HCT116 (cell line): ENCODE measurements at regions not wholly inside any gene's neighbourhood (a gene's known extent, or its start where the extent isn't known, plus 50 kb on each side); places are given as distances from the start of the nearest gene placed in this dataset.

Source experiments
- ATAC-seq: fragments of 200-7000 bp; cut with Tn5 transposase; 2 replicates; pipeline ENCODE4 v1.9.1; 2020; ENCODE audit warnings: mild to moderate bottlenecking, moderate library complexity
- BruUV-seq: library from RNA; stranded (reverse); fragments of 400-500 nt; replicated peaks from 2 replicates; lab custom pipeline; 2021; lab: Mats Ljungman, UMichigan
- CTCF ChIA-PET: fragments of 300-600 bp; sonication (Branson Sonifier 250); formaldehyde crosslinking; loops from one replicate; lab custom pipeline; 2021; ENCODE audit warnings: antibody characterized with exemption; lab: Charles Lee
- POLR2A ChIA-PET: fragments of 300-600, 350-600 bp; sonication (Branson Sonifier 250); formaldehyde crosslinking; loops from one replicate; lab custom pipeline; 2021; ENCODE audit warnings: antibody characterized with exemption; lab: Charles Lee
- RAD21 ChIA-PET, 2 experiments: fragments of 300-600 bp; sonication (Branson Sonifier 250); formaldehyde crosslinking; loops; one replicate each; lab custom pipeline; 2023; ENCODE audit warnings: low total read pairs in 2 of 2; ENCODE audit not compliant: uncharacterized antibody in 2 of 2, unreplicated experiment in 2 of 2, low non-redundant PET in 1 of 2; lab: Charles Lee
- DNase-seq: peaks from one replicate; pipeline ENCODE4 v3.0.0-alpha.2; 2010; ENCODE audit warnings: low read depth, low spot score
- H2AFZ ChIP-seq: fragments of 200-600 bp; shearing (Covaris generic), sonication (generic); 2 replicates; pipeline ENCODE4 v1.6.1; 2017; ENCODE audit warnings: low read depth, mixed run types, mixed read lengths, antibody characterized with exemption, low read length; ENCODE audit not compliant: poor library complexity, severe bottlenecking
- H3K27ac ChIP-seq: 2 replicates; pipeline ENCODE4 v1.5.1; 2012; ENCODE audit warnings: low read depth, low read length
- H3K27me3 ChIP-seq: fragments of 200-600 bp; sonication (generic); 2 replicates; pipeline ENCODE4 v1.6.1; 2016; ENCODE audit warnings: mixed run types, low read length, mixed read lengths; ENCODE audit not compliant: insufficient read depth
- H3K36me3 ChIP-seq, 2 experiments: fragments of 200-500 bp in 1 of 2; fragments of 200-600 bp in 1 of 2; sonication (Bioruptor generic) in 1 of 2; sonication (generic) in 1 of 2; 2 replicates each; pipeline versions ENCODE4 v1.5.1 to v1.6.1; 2014 to 2016; ENCODE audit warnings: low read length in 2 of 2, inconsistent platforms in 1 of 2, mixed read lengths in 1 of 2, mixed run types in 1 of 2; ENCODE audit not compliant: insufficient read depth in 2 of 2, control insufficient read depth in 1 of 2
- H3K4me1 ChIP-seq, 2 experiments: fragments of 200-600 bp in 1 of 2; sonication (generic) in 1 of 2; 2 replicates each; pipeline versions ENCODE4 v1.5.1 to v1.6.1; 2012 to 2017; ENCODE audit warnings: low read length in 2 of 2, inconsistent platforms in 1 of 2, mild to moderate bottlenecking in 1 of 2, mixed read lengths in 1 of 2, mixed run types in 1 of 2, moderate library complexity in 1 of 2; ENCODE audit not compliant: insufficient read depth in 2 of 2, control insufficient read depth in 1 of 2
- H3K4me2 ChIP-seq: fragments of 200-600 bp; sonication (generic); 2 replicates; pipeline ENCODE4 v1.6.1; 2017; ENCODE audit warnings: mixed run types, low read length, mixed read lengths
- H3K4me3 ChIP-seq, 2 experiments: fragments of 200-600 bp in 1 of 2; sonication (generic) in 1 of 2; replicated peaks in 1 of 2; 2 replicates each; pipeline ENCODE4 v1.5.1; 2011 to 2016; ENCODE audit warnings: low read length in 2 of 2, control low read depth in 1 of 2, low read depth in 1 of 2, mild to moderate bottlenecking in 1 of 2, mixed read lengths in 1 of 2, mixed run types in 1 of 2
- H3K79me2 ChIP-seq: fragments of 200-600 bp; sonication (generic); 2 replicates; pipeline ENCODE4 v1.6.1; 2017; ENCODE audit warnings: mild to moderate bottlenecking, mixed run types, low read length, moderate library complexity, mixed read lengths; ENCODE audit not compliant: insufficient read depth
- H3K9ac ChIP-seq: fragments of 200-600 bp; sonication (generic); 2 replicates; pipeline ENCODE4 v1.6.1; 2016; ENCODE audit warnings: low read length, mixed read lengths
- H3K9me2 ChIP-seq: fragments of 200-600 bp; sonication (generic), shearing (Covaris generic); 2 replicates; pipeline ENCODE4 v1.6.1; 2017; ENCODE audit warnings: mixed run types, mild to moderate bottlenecking, moderate library complexity; ENCODE audit not compliant: insufficient read depth
- H3K9me3 ChIP-seq, 2 experiments: fragments of 200-500 bp in 1 of 2; fragments of 200-600 bp in 1 of 2; sonication (Bioruptor generic) in 1 of 2; sonication (generic) in 1 of 2; 2 replicates each; pipeline ENCODE4 v1.6.1; 2014 to 2017; ENCODE audit warnings: low read length in 2 of 2, mixed read lengths in 2 of 2, inconsistent platforms in 1 of 2, low read depth in 1 of 2, mild to moderate bottlenecking in 1 of 2, mixed run types in 1 of 2, moderate library complexity in 1 of 2; ENCODE audit not compliant: control insufficient read depth in 1 of 2, insufficient read depth in 1 of 2
- H4K20me1 ChIP-seq: fragments of 200-600 bp; sonication (generic), shearing (Covaris generic); 2 replicates; pipeline ENCODE4 v1.6.1; 2017; ENCODE audit warnings: mixed run types, mild to moderate bottlenecking, moderate library complexity; ENCODE audit not compliant: insufficient read depth
- ATF3 ChIP-seq: IDR thresholded peaks from 2 replicates; pipeline ENCODE4 v1.6.1; 2012
- CBX3 ChIP-seq: IDR thresholded peaks from 2 replicates; pipeline ENCODE4 v1.6.1; 2012; ENCODE audit warnings: low read depth
- CEBPB ChIP-seq: IDR thresholded peaks from 2 replicates; pipeline ENCODE4 v1.6.1; 2012; ENCODE audit warnings: low read depth
- EGR1 ChIP-seq: IDR thresholded peaks from 2 replicates; pipeline ENCODE4 v1.6.1; 2012; ENCODE audit warnings: low read depth
- ELF1 ChIP-seq: IDR thresholded peaks from 2 replicates; pipeline ENCODE4 v1.6.1; 2012; ENCODE audit warnings: low read depth, borderline replicate concordance
- EZH2 ChIP-seq: fragments of 200-600 bp; sonication (generic); IDR thresholded peaks from 2 replicates; pipeline ENCODE4 v1.6.1; 2017; ENCODE audit warnings: antibody characterized with exemption, mixed run types
- EZH2phosphoT487 ChIP-seq: fragments of 200-600 bp; IDR thresholded peaks from 2 replicates; pipeline ENCODE4 v1.6.1; 2018; ENCODE audit warnings: antibody characterized with exemption, borderline replicate concordance
- FOSL1 ChIP-seq: IDR thresholded peaks from 2 replicates; pipeline ENCODE4 v1.6.1; 2012; ENCODE audit warnings: low read depth
- JUND ChIP-seq: IDR thresholded peaks from 2 replicates; pipeline ENCODE4 v1.6.1; 2012
- POLR2A ChIP-seq: IDR thresholded peaks from 2 replicates; pipeline ENCODE4 v1.7.0; 2011; ENCODE audit warnings: borderline replicate concordance; ENCODE audit not compliant: insufficient read depth, insufficient read length; ENCODE audit errors: extremely low read depth
- POLR2AphosphoS5 ChIP-seq: IDR thresholded peaks from 2 replicates; pipeline ENCODE4 v1.6.1; 2011; ENCODE audit warnings: mild to moderate bottlenecking, low read depth, low read length, moderate library complexity
- RAD21 ChIP-seq: IDR thresholded peaks from 2 replicates; pipeline ENCODE4 v1.6.1; 2012; ENCODE audit warnings: low read depth, mild to moderate bottlenecking
- REST ChIP-seq: IDR thresholded peaks from 2 replicates; pipeline ENCODE4 v1.6.1; 2012; ENCODE audit warnings: low read depth
- SIN3A ChIP-seq: IDR thresholded peaks from 2 replicates; pipeline ENCODE4 v1.6.1; 2012; ENCODE audit warnings: low read depth
- SP1 ChIP-seq: IDR thresholded peaks from 2 replicates; pipeline ENCODE4 v1.6.1; 2012; ENCODE audit warnings: low read depth
- TCF7L2 ChIP-seq: IDR thresholded peaks from 2 replicates; pipeline ENCODE4 v1.7.0; 2011; ENCODE audit warnings: borderline replicate concordance, inconsistent platforms; ENCODE audit not compliant: insufficient read depth, insufficient read length; ENCODE audit errors: extremely low read depth
- YY1 ChIP-seq: IDR thresholded peaks from 2 replicates; pipeline ENCODE4 v1.6.1; 2011; ENCODE audit warnings: low read length, low read depth, moderate library complexity, mild to moderate bottlenecking; ENCODE audit not compliant: insufficient replicate concordance; ENCODE audit errors: extremely low read depth
- ZFX ChIP-seq: fragments of 450-650 bp; IDR thresholded peaks from 2 replicates; pipeline ENCODE4 v1.6.1; 2017
- ZNF274 ChIP-seq: fragments of 200-500 bp; sonication (Bioruptor generic); IDR thresholded peaks from 2 replicates; pipeline ENCODE4 v1.6.1; 2014; ENCODE audit warnings: mild to moderate bottlenecking, low read depth, low read length, inconsistent platforms
- intact Hi-C: fragments of 100-400 bp; cut with micrococcal nuclease; formaldehyde crosslinking; loops from 2 replicates; pipeline ENCODE4 v1.10.0; 2022
- TF ChIP-seq, protein P1 (sequence below): IDR thresholded peaks from 2 replicates; pipeline ENCODE4 v1.6.1; 2012

- no peaks in the 10 kb centered on the region for H3K9me3 ChIP-seq
- H3K27ac ChIP-seq = no peak overlapping the region
- ATAC-seq = no peak
- no peak overlapping the region for H3K4me3 ChIP-seq
- H3K9ac ChIP-seq = no peak overlapping the region
- no peak for DNase-seq
- intact Hi-C loops = no loop called here
- no peak for TF ChIP-seq RAD21
- no peak for TF ChIP-seq POLR2AphosphoS5
- TF ChIP-seq, protein P1, sequence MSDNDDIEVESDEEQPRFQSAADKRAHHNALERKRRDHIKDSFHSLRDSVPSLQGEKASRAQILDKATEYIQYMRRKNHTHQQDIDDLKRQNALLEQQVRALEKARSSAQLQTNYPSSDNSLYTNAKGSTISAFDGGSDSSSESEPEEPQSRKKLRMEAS = no peak
- TF ChIP-seq ZNF274 = no peak
- no peak for TF ChIP-seq EZH2
- no peak for TF ChIP-seq CEBPB
- no peak for TF ChIP-seq SP1
- no peak overlapping the region for H3K4me2 ChIP-seq
- ChIA-PET POLR2A (no interaction called here), CTCF (no interaction called here), RAD21 (no interaction called here)
- no peak overlapping the region for H2AFZ ChIP-seq
- peaks cover 15% of the 10 kb centered on the region; the same call in 1 of the 2 replicates for H3K27me3 ChIP-seq
- H3K79me2 ChIP-seq = no peaks in the 10 kb centered on the region
- H3K4me1 ChIP-seq = no peaks in the 10 kb centered on the region
- H4K20me1 ChIP-seq = no peaks in the 10 kb centered on the region
- no peaks in the 10 kb centered on the region for H3K9me2 ChIP-seq
- no TSS peak for BruUV-seq
- no peaks in the 10 kb centered on the region for H3K36me3 ChIP-seq
Measured at GRCh38 chr6:90803956-90804355, 217.1 kb upstream of the MAP3K7 start.

GRCh38 chr6:90795078-90795477 lies 208.2 kb upstream of the MAP3K7 start:
- DNase-seq = no peak
- ChIA-PET POLR2A (no interaction called here), RAD21 (no interaction called here), CTCF (no interaction called here)
- no peaks in the 10 kb centered on the region for H3K36me3 ChIP-seq
- no peak overlapping the region for H3K4me3 ChIP-seq
- no peaks in the 10 kb centered on the region for H3K9me3 ChIP-seq
- no peak overlapping the region for H3K27ac ChIP-seq
- H3K4me2 ChIP-seq = no peak overlapping the region
- H3K9ac ChIP-seq = no peak overlapping the region
- H3K4me1 ChIP-seq = no peaks in the 10 kb centered on the region
- peaks cover 16% of the 10 kb centered on the region; the same call in 1 of the 2 replicates for H3K27me3 ChIP-seq
- no peaks in the 10 kb centered on the region for H4K20me1 ChIP-seq
- BruUV-seq = no TSS peak
- no peak overlapping the region for H2AFZ ChIP-seq
- ATAC-seq = no peak
- H3K79me2 ChIP-seq = no peaks in the 10 kb centered on the region
- H3K9me2 ChIP-seq = no peaks in the 10 kb centered on the region
- intact Hi-C loops = no loop called here
- TF ChIP-seq POLR2AphosphoS5 (no peak), POLR2A (no peak), FOSL1 (no peak), YY1 (no peak), ATF3 (no peak), ZFX (no peak), CEBPB (no peak), CBX3 (no peak), REST (no peak), ELF1 (no peak), SP1 (no peak), EZH2phosphoT487 (no peak), JUND (no peak), EGR1 (no peak), SIN3A (no peak), TCF7L2 (no peak), EZH2 (no peak)
- TF ChIP-seq, protein P1 = no peak
